ENCODE measurements at regions not wholly inside any gene's neighbourhood (a gene's known extent, or its start where the extent isn't known, plus 50 kb on each side); places are given as distances from the start of the nearest gene placed in this dataset.

DNA sequence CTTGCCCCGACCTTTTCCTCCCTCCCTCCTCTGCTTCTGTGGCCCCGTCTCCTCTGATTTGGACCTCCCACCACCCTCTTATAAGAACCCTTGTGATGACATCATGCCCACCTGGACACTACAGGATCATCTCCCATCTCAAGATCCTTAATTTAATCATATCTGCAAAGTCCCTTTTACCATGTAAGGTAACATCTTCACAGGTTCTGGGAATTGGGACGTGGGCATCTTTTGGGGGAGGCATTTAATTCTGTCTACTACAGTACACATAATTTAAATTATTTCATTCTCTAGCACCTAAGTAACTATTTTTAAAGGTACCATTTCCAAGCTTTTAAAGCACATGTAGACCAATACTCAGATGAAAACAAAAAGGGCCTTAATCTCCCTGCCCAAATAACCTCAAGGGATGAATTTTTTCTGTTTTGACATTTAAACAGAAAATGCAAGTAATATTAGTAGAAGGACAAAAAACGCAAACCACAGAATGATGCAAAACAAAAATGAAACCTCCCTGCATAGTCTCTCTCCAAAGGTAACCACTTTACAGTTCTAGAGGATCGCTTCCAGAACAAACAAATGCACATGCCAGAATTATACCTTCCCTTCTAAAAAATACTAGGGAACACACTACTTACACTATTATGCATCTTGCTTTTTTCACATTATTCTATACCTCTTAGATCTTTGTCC is 222.1 kb downstream of the AACS start:
- TF ChIP-seq POLR2A (IDR thresholded peaks at IDR 0.05; ENCODE audit: low read depth, low read length): no peak
- TF ChIP-seq, protein P1, sequence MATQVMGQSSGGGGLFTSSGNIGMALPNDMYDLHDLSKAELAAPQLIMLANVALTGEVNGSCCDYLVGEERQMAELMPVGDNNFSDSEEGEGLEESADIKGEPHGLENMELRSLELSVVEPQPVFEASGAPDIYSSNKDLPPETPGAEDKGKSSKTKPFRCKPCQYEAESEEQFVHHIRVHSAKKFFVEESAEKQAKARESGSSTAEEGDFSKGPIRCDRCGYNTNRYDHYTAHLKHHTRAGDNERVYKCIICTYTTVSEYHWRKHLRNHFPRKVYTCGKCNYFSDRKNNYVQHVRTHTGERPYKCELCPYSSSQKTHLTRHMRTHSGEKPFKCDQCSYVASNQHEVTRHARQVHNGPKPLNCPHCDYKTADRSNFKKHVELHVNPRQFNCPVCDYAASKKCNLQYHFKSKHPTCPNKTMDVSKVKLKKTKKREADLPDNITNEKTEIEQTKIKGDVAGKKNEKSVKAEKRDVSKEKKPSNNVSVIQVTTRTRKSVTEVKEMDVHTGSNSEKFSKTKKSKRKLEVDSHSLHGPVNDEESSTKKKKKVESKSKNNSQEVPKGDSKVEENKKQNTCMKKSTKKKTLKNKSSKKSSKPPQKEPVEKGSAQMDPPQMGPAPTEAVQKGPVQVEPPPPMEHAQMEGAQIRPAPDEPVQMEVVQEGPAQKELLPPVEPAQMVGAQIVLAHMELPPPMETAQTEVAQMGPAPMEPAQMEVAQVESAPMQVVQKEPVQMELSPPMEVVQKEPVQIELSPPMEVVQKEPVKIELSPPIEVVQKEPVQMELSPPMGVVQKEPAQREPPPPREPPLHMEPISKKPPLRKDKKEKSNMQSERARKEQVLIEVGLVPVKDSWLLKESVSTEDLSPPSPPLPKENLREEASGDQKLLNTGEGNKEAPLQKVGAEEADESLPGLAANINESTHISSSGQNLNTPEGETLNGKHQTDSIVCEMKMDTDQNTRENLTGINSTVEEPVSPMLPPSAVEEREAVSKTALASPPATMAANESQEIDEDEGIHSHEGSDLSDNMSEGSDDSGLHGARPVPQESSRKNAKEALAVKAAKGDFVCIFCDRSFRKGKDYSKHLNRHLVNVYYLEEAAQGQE (IDR thresholded peaks at IDR 0.05; ENCODE audit: low read depth, low read length): no peak
